ENCODE measurements at regions not wholly inside any gene's neighbourhood (a gene's known extent, or its start where the extent isn't known, plus 50 kb on each side); places are given as distances from the start of the nearest gene placed in this dataset.

- no peak for TF ChIP-seq CTCF (IDR thresholded peaks at IDR 0.05)
- TF ChIP-seq POLR2A (IDR thresholded peaks at IDR 0.05), result no peak
Measured at GRCh38 chr5:82745016-82745415, 332.2 kb downstream of the TMEM167A start.

Data from upper lobe of left lung (tissue), 4 donors.